G401 (cell line): ENCODE measurements at regions not wholly inside any gene's neighbourhood (a gene's known extent, or its start where the extent isn't known, plus 50 kb on each side); places are given as distances from the start of the nearest gene placed in this dataset.

Experiments used
- DNase-seq: peaks from one replicate; pipeline ENCODE4 v3.0.0-alpha.2; 2015; ENCODE audit warnings: low spot score
- in situ Hi-C: cut with HindIII; loops from 2 replicates; pipeline ENCODE4 v1.10.0; 2016; ENCODE audit warnings: low sequenced_read_pairs, mixed read lengths

GRCh38 chr17:71163813-71164122 is 957.1 kb upstream of the SOX9 start:
- in situ Hi-C loops: no loop called here

DNA sequence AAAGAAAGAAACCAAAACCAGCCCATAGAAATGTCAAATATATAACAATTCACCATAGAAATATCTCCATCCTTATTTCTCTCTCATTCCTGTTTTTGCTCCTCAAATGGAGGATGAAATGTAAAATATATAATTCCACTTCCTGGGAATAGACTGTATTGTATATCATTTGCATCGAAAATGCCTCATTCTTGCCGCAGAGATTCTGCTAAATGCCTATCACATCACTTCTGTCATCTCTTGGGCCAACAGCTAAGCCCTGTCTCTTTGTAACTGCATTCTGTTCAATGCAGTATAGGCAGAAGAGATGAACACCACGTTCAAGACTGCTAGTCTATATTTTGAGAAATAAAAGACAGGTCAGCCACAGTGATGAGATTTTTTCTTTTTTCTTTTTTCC is 956.3 kb upstream of the SOX9 start:
- in situ Hi-C loops: no loop called here
- no peak for DNase-seq

More at GRCh38 chr17:71163813-71164122, 957.1 kb upstream of the SOX9 start:
- DNase-seq: no peak

GRCh38 chr17:71166311-71166710 is 954.5 kb upstream of the SOX9 start:
- no peak for DNase-seq
- in situ Hi-C loops: no loop called here

DNA sequence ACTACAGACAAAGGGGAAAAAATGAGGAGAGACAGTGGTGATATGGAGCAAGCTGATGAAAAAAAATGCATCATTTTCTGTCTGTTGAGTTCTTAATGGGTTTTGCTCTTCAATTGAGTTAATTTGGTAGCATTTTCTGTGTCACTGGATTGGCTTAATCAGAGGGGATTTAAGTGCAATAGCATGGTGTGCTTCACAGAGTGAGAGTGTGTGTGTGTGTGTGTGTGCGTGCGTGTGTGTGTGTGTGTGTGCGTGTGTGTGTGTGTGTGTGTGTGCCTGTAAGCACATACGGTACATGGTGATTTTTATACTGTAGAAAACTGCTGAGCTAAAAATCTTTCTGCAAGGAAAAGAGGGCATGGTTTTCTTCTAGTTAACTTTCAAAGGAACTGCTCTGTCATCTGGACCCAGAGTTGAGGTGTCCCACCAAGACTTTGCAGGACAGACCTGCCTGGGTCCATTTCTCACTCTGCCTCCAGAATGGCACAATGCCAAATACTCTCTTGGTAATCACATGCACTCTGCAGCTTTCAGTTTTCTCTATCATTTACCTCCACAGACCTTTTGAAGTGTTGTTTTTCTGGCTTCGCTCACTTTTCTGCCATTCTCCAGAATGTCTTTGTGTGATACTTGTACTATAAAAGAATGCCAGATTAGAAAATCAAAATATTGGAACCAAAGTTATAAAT is 952.6 kb upstream of the SOX9 start:
- DNase-seq: no peak
- in situ Hi-C loops: no loop called here

DNA sequence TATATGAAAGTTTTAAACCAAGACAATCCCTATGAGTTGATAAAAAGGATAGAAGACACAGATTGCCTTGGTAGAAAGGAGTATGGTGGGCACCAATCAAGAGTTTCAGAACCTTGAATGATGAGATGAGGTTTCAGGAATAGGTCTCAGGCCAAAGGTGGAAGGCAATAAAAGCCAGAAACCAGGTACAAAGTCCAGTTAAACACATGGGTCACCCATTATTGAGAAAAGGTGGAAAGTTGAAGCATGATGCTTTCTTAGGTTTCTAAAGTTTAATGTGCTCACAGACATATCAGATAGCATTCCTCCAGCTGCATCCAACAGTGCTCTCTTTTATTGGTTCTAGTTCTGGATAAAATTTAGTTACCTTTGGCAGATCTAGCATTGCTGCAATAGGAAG is 950.8 kb upstream of the SOX9 start:
- no peak for DNase-seq
- in situ Hi-C loops: no loop called here

GRCh38 chr17:71171270-71171669 is 949.5 kb upstream of the SOX9 start:
- in situ Hi-C loops: no loop called here

GRCh38 chr17:71173991-71174390 is 946.8 kb upstream of the SOX9 start:
- in situ Hi-C loops: no loop called here
- no peak for DNase-seq

More at GRCh38 chr17:71171270-71171669, 949.5 kb upstream of the SOX9 start:
- no peak for DNase-seq

- DNase-seq: no peak
- in situ Hi-C loops: no loop called here
Observed at GRCh38 chr17:71176331-71176730, 944.5 kb upstream of the SOX9 start.

DNA sequence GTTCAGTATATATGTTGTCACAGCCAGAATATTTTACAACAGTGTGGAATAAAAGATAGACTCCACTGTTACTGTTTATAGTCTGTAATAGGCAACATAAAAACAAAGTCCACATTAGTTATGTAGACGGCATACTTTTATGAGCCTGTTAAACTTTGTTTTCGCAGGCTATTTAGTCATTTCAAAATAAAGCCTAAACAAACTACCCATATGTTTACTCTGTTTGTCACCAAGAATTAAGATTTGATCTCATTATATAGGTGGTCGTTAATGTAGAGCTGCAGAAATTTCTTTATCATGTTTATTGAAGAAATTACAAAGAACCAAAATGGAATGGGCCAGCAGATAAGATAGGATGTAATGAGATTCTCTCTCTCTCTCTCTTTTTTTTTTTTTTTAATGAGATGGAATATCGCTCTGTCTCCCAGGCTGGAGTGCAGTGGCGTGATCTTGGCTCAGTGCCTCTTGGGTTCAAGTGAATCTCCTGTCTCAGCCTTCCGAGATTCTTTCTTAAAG is 943.8 kb upstream of the SOX9 start:
- no peak for DNase-seq
- in situ Hi-C loops: no loop called here

DNA sequence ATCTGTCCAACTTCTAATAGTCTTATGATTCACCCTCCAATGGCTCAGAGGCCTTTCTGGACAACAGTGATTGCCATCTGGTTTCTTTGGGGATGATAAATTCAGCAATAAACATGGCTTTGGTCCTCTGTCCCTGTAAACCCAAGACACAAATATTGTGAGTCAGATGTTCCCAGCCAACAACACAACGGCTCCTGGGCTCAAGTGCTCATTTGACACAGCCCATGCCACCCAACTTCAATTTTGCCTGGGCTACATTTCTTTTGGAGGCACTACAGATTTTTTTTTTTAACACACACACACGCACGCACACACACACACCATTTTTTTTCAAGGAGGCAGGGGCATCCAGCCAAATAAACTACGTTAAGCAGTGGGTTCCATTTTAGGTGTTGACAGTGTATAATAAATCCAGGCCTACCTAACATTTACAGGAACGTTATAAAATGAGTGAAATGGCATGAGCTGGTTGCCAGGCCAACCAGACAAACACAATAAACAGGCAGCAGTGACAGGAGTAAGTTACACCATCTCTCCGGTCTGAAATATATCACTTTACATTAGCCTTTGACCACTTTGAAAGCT is 939.9 kb upstream of the SOX9 start:
- DNase-seq: no peak
- in situ Hi-C loops: no loop called here

DNA sequence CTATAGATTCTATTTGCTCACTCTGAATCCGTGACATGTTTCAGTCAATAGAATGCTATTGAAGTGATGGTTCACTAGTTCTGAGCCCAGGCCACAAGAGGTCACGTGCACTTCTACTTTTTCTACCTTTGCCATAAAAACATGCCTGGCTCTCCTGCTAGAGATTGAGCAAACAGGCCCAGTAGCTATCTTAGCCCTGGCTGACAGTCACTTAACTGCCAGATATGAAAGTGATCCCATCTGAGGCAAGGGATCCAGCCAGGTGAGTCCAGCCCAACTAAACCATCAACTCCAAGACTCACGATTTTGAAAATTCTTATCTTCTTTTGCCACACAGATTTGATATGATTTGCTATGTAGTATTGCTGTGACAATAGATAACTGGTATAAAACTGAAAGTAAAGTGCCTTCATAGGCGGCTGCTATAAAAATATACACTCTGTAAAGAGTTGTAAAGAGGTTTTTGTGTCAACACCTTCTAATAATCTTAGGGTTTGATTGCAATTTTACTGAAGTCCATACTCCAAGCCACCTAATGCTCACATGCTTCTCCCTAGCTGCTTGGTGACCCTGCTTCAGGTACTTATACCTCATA is 937.7 kb upstream of the SOX9 start:
- in situ Hi-C loops: no loop called here
- DNase-seq: no peak

GRCh38 chr17:71184716-71185115 is 936.1 kb upstream of the SOX9 start:
- no peak for DNase-seq
- in situ Hi-C loops: no loop called here

DNA sequence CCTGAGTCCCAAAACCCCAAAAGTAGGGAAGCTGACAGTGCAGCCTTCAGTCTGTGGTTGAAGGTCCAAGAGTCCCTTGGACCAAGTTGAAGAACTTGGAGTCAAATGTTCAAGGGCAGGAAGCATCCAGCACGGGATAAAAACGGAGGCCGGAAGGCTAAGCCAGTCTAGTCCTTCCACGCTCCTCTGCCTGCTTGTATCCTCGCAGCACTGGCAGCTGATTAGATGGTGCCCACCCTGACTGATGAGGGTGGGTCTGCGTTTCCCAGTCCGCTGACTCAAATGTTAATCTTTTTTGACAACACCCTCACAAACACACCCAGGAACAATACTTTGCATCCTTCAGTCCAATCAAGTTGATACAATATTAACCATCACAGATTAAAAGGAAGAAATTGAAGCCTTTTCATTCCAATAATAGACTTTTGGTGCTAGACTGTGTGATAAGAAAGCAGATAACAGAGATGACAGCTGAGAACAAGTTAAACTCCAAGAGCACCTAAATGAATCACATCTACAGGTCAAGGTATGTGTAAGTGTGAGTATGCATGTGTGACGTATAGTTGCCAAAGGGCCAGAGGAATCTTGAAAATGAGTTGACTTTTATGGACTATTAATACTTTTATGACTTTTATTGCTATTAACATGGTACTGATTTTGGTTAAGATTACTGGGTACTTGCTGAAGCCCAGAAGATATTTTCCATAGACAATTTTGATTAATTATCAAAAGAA is 933.5 kb upstream of the SOX9 start:
- no peak for DNase-seq
- in situ Hi-C loops: no loop called here

- in situ Hi-C loops: no loop called here
- DNase-seq: no peak
Observed at GRCh38 chr17:71188811-71189492, 931.9 kb upstream of the SOX9 start.

DNA sequence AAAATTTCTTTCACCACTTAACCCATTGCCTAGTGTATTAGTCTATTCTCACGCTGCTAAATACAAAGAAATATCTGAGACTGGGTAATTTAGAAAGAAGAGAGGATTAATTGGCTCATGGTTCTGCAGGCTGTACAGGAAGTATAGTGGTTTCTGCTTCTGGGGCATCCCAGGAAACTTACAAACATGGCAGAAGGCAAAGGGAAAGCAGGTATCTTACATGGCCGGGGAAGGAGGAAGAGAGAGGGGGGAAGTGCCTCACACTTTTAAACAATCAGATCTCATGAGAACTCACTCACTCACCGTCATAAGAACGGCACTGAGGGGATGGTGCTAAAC is 931.4 kb upstream of the SOX9 start:
- no peak for DNase-seq
- in situ Hi-C loops: no loop called here

DNA sequence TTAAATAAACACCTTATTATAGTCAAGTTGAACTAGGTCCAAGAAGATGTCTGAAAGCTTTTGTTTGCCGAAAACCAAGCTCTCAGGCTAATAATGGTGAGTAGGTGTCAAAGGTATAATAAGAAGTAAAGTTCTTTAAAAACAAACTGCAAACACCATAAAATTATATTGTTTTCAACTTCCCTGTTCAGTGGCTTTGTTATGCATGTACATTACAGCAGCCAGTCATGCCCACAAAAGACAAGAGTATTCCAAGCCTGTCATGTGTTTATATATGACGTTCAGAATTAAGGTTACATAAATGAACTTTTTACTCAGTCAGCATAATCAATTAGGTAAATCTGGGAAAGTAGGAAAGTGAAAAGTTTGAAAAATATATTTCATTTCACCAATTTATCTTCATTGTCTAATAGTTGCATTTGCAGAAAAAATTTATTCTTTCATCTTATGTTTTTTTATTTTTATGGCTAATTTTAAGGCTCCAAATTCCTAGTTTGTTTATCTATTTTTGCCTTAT is 928.7 kb upstream of the SOX9 start:
- in situ Hi-C loops: no loop called here
- DNase-seq: no peak

- in situ Hi-C loops: no loop called here
- DNase-seq: no peak
Observed at GRCh38 chr17:71192848-71193247, 928.0 kb upstream of the SOX9 start.

DNA sequence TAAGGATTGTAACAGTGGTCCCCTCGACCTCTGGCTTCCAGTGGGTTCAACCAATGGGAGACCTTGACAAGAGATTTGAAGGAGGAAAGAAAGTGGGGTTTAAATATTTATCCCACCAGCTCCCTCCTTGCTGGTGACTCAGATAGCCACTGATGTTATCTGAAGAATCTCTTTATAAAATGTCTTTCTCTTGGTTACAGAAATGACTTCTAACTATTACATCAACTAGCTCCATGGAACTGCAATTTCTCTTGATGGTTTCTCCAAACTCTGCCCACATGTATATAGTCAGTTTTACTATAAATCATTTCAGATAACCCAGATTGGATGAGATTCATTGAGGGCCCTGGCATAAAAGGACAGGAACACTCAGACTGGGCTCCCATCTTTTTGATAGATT is 920.2 kb upstream of the SOX9 start:
- no peak for DNase-seq
- in situ Hi-C loops: no loop called here

- in situ Hi-C loops: no loop called here
Observed at GRCh38 chr17:71201639-71202038, 919.2 kb upstream of the SOX9 start.

DNA sequence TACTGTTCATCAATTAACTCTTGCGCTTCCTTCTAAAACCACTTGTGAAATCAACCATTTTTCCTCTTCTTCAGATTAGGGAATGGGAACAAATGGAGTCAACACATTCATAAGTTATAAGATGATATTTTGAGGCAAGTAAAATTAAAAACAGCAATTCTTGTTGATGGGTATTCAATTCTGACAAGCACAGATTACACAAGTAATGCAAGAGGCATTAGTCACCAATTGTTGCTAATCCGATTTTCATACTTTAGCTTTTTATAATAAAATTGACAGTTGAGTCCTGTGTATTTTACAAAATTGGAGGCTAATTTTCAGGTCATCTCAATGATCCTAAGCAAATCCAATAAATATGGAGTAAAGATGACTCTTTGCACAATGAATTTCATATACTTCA is 918.4 kb upstream of the SOX9 start:
- in situ Hi-C loops: no loop called here
- DNase-seq: no peak

More at GRCh38 chr17:71201639-71202038, 919.2 kb upstream of the SOX9 start:
- DNase-seq: no peak
